GM18502 (cell line): ENCODE measurements at regions not wholly inside any gene's neighbourhood (a gene's known extent, or its start where the extent isn't known, plus 50 kb on each side); places are given as distances from the start of the nearest gene placed in this dataset.
A peak's percentile ranks its signal among the peaks of the same experiment; 100 is the strongest.

ENCODE experiments used
- ATAC-seq: cut with Tn5 transposase; IDR thresholded peaks from one replicate; pipeline ENCODE4 v1.9.1; 2021; ENCODE audit warnings: mild to moderate bottlenecking; ENCODE audit not compliant: unreplicated experiment, poor library complexity

GRCh38 chr10:84065804-84066601 lies 73.3 kb upstream of the GHITM start:
- ATAC-seq = no peak

- ATAC-seq = no peak
Measured at GRCh38 chr10:84074521-84074920, 64.8 kb upstream of the GHITM start.

- ATAC-seq = no peak
Measured at GRCh38 chr10:84075226-84076046, 63.9 kb upstream of the GHITM start.

- ATAC-seq = no peak
Measured at GRCh38 chr10:84076047-84076388, 63.3 kb upstream of the GHITM start.

GRCh38 chr10:84076540-84077195 lies 62.6 kb upstream of the GHITM start:
- peak; percentile 69 for ATAC-seq

GRCh38 chr10:84077768-84078167 lies 61.5 kb upstream of the GHITM start:
- ATAC-seq = no peak

- ATAC-seq = no peak
Measured at GRCh38 chr10:84078771-84079170, 60.5 kb upstream of the GHITM start.

- ATAC-seq = no peak
Measured at GRCh38 chr10:84084342-84084741, 55.0 kb upstream of the GHITM start.

- ATAC-seq = no peak
Measured at GRCh38 chr10:84087202-84087601, 52.1 kb upstream of the GHITM start.

GRCh38 chr10:84088626-84089025 lies 50.7 kb upstream of the GHITM start:
- ATAC-seq = no peak

GRCh38 chr10:84089162-84089561 lies 50.1 kb upstream of the GHITM start:
- ATAC-seq = no peak
